ENCODE measurements at regions not wholly inside any gene's neighbourhood (a gene's known extent, or its start where the extent isn't known, plus 50 kb on each side); places are given as distances from the start of the nearest gene placed in this dataset.

DNA sequence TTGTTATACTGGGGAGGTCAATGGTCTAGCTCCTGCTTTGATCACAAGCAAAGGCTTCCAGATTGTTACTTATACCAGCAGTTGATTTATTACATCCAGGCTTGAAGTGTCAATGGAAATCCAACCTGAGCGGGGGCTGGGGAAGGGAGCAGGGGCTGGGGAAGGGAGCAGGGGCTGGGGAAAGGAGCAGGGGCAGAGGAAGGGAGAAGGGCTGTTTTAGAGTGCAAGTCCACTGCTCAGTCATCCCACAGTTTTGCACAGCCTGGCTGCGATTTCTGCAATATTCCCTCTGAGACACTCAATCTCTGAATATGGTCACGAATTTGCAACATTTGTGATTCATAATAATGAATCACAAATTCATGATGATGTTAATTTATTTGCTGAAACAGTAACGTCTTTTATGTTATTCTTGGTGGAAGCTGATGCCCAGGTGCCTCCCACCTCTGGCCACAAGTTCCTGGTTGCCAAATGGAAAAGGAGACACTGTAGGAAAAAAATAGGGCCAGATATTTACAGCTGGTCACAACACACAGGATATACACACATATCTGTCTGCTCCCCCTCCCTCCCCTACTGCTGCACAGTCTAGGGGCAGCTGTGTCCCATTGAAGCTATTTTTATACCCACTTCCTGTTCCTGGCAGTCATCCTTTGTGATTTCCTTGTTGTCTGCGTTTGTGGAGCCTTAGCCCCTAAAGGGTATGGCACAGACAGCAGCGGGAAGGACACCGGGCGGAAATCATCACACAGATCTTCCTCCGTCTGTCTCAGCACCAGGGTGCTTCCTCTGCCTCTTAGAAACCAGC, 325.1 kb downstream of the GADD45G start:
- H3K36me3 ChIP-seq (ENCODE audit: control insufficient read depth in 3 of 3, insufficient read depth in 3 of 3, low read length in 3 of 3): no peaks in the 10 kb centered on the region
- H3K4me1 ChIP-seq (ENCODE audit: control insufficient read depth in 3 of 3, insufficient read depth in 3 of 3, low read length in 3 of 3): peaks cover 22 to 31% (median 27%) of the 10 kb centered on the region in 3 donors
- H3K27ac ChIP-seq (ENCODE audit: low read depth, low read length): no peak overlapping the region
- H3K27me3 ChIP-seq (ENCODE audit: control insufficient read depth in 3 of 3, insufficient read depth in 3 of 3, low read length in 3 of 3): no peaks in the 10 kb centered on the region
- H3K9ac ChIP-seq (ENCODE audit: low read depth in 1 of 3, low read length in 3 of 3): peak overlapping the region; percentile 8 to 57 (median 25)
- no peaks in the 10 kb centered on the region for H3K9me3 ChIP-seq (ENCODE audit: control insufficient read depth in 3 of 3, low read length in 3 of 3)
- H3K4me3 ChIP-seq (ENCODE audit: low read length in 3 of 3): peak overlapping the region in 1 of 3 donors; percentile 13

DNA sequence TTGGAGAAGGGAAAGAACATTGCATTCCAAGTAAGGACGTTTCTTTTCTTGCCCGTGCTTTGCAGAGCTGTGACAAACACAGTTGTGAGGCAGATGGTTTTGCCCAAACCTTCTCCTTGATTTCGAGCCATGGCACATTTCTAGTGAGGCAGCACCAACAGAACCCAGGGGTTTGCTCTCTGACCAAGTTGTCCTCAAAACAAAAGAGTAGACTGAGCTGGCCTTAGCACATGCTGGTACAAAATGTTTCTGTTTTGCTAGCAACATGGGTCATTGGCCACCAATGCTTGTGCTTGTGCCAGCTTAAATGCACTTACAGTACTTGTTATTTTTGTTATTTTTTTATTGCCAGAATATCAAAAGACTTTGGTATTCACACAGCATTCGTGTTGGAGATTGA, 328.8 kb downstream of the GADD45G start:
- Histone ChIP-seq H3K27me3 (ENCODE audit: control insufficient read depth in 3 of 3, insufficient read depth in 3 of 3, low read length in 3 of 3) (no peaks in the 10 kb centered on the region), H3K27ac (ENCODE audit: low read depth, low read length) (no peak overlapping the region), H3K4me3 (ENCODE audit: low read length in 3 of 3) (no peak overlapping the region), H3K36me3 (ENCODE audit: control insufficient read depth in 3 of 3, insufficient read depth in 3 of 3, low read length in 3 of 3) (no peaks in the 10 kb centered on the region), H3K9ac (ENCODE audit: low read depth in 1 of 3, low read length in 3 of 3) (no peak overlapping the region), H3K4me1 (ENCODE audit: control insufficient read depth in 3 of 3, insufficient read depth in 3 of 3, low read length in 3 of 3) (peaks cover 18 to 30% (median 20%) of the 10 kb centered on the region in 3 donors), H3K9me3 (ENCODE audit: control insufficient read depth in 3 of 3, low read length in 3 of 3) (no peaks in the 10 kb centered on the region)

GRCh38 chr9:89935115-89935514, 330.3 kb downstream of the GADD45G start:
- Histone ChIP-seq H3K9ac (ENCODE audit: low read depth in 1 of 3, low read length in 3 of 3) (no peak overlapping the region), H3K27ac (ENCODE audit: low read depth, low read length) (no peak overlapping the region), H3K9me3 (ENCODE audit: control insufficient read depth in 3 of 3, low read length in 3 of 3) (no peaks in the 10 kb centered on the region), H3K4me1 (ENCODE audit: control insufficient read depth in 3 of 3, insufficient read depth in 3 of 3, low read length in 3 of 3) (peaks cover 4 to 22% (median 5%) of the 10 kb centered on the region in 3 donors), H3K27me3 (ENCODE audit: control insufficient read depth in 3 of 3, insufficient read depth in 3 of 3, low read length in 3 of 3) (no peaks in the 10 kb centered on the region), H3K4me3 (ENCODE audit: low read length in 3 of 3) (no peak overlapping the region), H3K36me3 (ENCODE audit: control insufficient read depth in 3 of 3, insufficient read depth in 3 of 3, low read length in 3 of 3) (no peaks in the 10 kb centered on the region)

DNA sequence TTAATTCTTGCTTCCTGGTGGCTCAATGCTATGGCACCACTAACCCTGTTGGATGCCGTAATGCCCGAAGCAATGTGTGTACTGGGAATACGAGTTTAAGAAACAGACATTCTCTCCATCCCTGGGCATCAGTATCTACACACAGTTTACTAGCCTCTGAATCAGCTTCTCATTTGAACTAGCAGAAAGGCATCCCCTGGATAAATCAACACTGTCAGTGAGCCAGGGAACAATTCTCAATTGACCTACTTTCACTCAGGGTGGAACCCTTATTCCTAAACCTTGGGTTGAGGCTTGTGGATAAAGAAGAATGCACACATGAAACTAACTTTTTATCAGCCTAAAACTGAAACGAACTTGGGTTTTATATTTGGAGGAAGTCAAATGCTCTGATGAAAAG, 331.0 kb downstream of the GADD45G start:
- Histone ChIP-seq H3K27ac (ENCODE audit: low read depth, low read length) (no peak overlapping the region), H3K27me3 (ENCODE audit: control insufficient read depth in 3 of 3, insufficient read depth in 3 of 3, low read length in 3 of 3) (no peaks in the 10 kb centered on the region)

DNA sequence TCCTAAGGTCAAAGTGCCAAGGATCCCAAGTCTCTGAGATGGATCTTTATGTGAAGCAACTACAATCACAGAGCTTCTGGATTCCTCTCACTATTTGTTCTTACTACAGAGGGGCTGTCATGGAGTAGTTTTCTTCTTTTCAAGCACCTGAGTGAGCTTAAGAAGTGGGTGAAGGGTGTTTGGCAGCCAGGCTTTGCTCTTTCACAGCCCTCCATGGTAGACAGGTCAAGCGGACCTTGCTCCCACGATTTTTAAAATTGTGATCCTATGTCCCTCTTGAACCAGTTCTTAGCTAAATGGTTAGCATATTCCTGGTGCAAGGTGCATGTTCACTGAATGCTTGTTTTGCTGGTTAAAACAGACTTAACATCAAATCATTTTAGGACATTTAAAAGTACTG, 332.2 kb downstream of the GADD45G start:
- Histone ChIP-seq H3K9me3 (ENCODE audit: control insufficient read depth in 3 of 3, low read length in 3 of 3) (no peaks in the 10 kb centered on the region), H3K4me1 (ENCODE audit: control insufficient read depth in 3 of 3, insufficient read depth in 3 of 3, low read length in 3 of 3) (peaks cover 8 to 34% (median 10%) of the 10 kb centered on the region in 3 donors), H3K36me3 (ENCODE audit: control insufficient read depth in 3 of 3, insufficient read depth in 3 of 3, low read length in 3 of 3) (no peaks in the 10 kb centered on the region), H3K27me3 (ENCODE audit: control insufficient read depth in 3 of 3, insufficient read depth in 3 of 3, low read length in 3 of 3) (no peaks in the 10 kb centered on the region), H3K4me3 (ENCODE audit: low read length in 3 of 3) (no peak overlapping the region), H3K9ac (ENCODE audit: low read depth in 1 of 3, low read length in 3 of 3) (no peak overlapping the region), H3K27ac (ENCODE audit: low read depth, low read length) (no peak overlapping the region)

More for the DNA sequence above, 331.0 kb downstream of the GADD45G start:
- H3K9me3 ChIP-seq (ENCODE audit: control insufficient read depth in 3 of 3, low read length in 3 of 3): no peaks in the 10 kb centered on the region
- no peak overlapping the region for H3K9ac ChIP-seq (ENCODE audit: low read depth in 1 of 3, low read length in 3 of 3)
- no peak overlapping the region for H3K4me3 ChIP-seq (ENCODE audit: low read length in 3 of 3)
- H3K36me3 ChIP-seq (ENCODE audit: control insufficient read depth in 3 of 3, insufficient read depth in 3 of 3, low read length in 3 of 3): no peaks in the 10 kb centered on the region
- peaks cover 0 to 23% (median 3%) of the 10 kb centered on the region in 3 donors for H3K4me1 ChIP-seq (ENCODE audit: control insufficient read depth in 3 of 3, insufficient read depth in 3 of 3, low read length in 3 of 3)

DNA sequence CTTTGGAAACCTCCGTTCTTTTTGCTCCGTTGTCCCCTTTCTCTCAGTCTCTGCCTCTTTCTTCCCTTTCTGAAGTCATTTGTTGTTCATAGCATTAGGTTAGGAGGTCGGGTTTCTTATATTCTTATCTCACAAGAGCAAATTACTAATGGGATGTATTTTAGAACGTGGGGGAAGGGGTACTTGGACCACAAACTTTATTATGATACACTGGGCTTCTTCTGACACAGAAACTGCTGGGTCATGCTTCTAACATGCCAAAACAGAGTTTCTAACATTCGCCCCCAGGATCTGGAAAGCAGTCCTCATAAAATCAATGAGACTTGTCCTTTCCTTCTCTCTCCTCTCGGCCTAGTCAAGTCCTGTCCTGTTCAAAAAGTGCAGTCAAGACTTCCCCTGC, 334.4 kb downstream of the GADD45G start:
- Histone ChIP-seq H3K4me3 (ENCODE audit: low read length in 3 of 3) (no peak overlapping the region), H3K4me1 (ENCODE audit: control insufficient read depth in 3 of 3, insufficient read depth in 3 of 3, low read length in 3 of 3) (peaks cover 20 to 52% (median 27%) of the 10 kb centered on the region in 3 donors), H3K27ac (ENCODE audit: low read depth, low read length) (no peak overlapping the region), H3K9ac (ENCODE audit: low read depth in 1 of 3, low read length in 3 of 3) (no peak overlapping the region), H3K27me3 (ENCODE audit: control insufficient read depth in 3 of 3, insufficient read depth in 3 of 3, low read length in 3 of 3) (no peaks in the 10 kb centered on the region), H3K9me3 (ENCODE audit: control insufficient read depth in 3 of 3, low read length in 3 of 3) (no peaks in the 10 kb centered on the region), H3K36me3 (ENCODE audit: control insufficient read depth in 3 of 3, insufficient read depth in 3 of 3, low read length in 3 of 3) (no peaks in the 10 kb centered on the region)

DNA sequence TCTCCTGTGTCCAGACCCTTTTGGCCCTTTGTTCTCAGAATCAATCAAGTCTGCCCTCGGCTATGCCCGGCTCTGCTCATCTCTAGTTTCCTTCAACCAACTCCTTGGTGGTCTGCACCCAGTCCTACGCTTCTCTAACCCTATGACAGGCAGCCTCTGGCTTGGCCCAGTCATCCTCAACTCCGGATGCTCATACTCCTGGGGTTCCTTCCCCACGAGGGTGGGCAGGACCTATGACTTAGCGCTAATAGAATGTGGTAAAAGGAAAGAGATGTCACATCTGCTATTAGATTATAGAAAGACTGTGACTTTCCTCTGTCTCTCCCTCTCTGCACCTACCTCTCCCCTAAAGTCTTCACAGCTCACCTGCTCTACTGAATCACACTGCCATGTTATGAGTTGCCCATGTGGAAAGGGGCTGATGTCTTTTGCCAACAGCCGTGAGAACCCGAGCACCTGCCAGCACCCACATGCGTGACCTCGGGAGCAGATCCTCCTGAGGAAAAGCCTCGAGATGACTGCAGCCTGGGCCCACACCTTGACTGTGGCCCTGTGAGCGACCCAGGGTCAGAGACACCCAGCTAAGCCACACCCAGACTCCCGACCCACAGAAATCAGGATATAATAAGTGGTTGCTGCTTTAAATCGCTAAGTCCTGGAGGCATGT, 334.9 kb downstream of the GADD45G start:
- H3K4me1 ChIP-seq (ENCODE audit: control insufficient read depth in 3 of 3, insufficient read depth in 3 of 3, low read length in 3 of 3): peaks cover 20 to 56% (median 27%) of the 10 kb centered on the region in 3 donors
- H3K27ac ChIP-seq (ENCODE audit: low read depth, low read length): no peak overlapping the region
- H3K9ac ChIP-seq (ENCODE audit: low read depth in 1 of 3, low read length in 3 of 3): no peak overlapping the region
- H3K4me3 ChIP-seq (ENCODE audit: low read length in 3 of 3): no peak overlapping the region
- H3K27me3 ChIP-seq (ENCODE audit: control insufficient read depth in 3 of 3, insufficient read depth in 3 of 3, low read length in 3 of 3): no peaks in the 10 kb centered on the region
- no peaks in the 10 kb centered on the region for H3K9me3 ChIP-seq (ENCODE audit: control insufficient read depth in 3 of 3, low read length in 3 of 3)
- no peaks in the 10 kb centered on the region for H3K36me3 ChIP-seq (ENCODE audit: control insufficient read depth in 3 of 3, insufficient read depth in 3 of 3, low read length in 3 of 3)

- no peak overlapping the region for H3K4me3 ChIP-seq (ENCODE audit: low read length in 3 of 3)
- no peaks in the 10 kb centered on the region for H3K36me3 ChIP-seq (ENCODE audit: control insufficient read depth in 3 of 3, insufficient read depth in 3 of 3, low read length in 3 of 3)
- no peak overlapping the region for H3K27ac ChIP-seq (ENCODE audit: low read depth, low read length)
Observed at GRCh38 chr9:89940625-89941024, 335.8 kb downstream of the GADD45G start.

DNA sequence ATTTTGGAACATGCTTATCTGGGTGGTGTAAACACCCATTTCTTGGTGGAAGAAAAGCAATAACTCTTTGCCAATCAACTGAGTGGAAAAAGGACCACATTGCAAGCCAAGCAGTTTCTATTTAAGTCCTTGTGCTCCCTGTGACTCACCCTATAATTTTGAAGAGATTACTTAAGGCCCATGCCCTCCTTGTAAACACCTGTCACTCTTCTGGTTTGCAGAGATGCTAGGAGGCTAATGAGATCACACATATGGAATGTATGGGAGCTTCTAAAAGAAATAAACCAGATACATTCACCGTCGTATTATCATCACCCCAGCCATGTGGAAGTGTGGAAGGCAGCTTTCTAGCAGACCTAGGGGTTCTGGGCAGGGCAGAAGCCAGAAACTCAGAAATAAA, 337.1 kb downstream of the GADD45G start:
- Histone ChIP-seq H3K27me3 (ENCODE audit: control insufficient read depth in 3 of 3, insufficient read depth in 3 of 3, low read length in 3 of 3) (no peaks in the 10 kb centered on the region), H3K9ac (ENCODE audit: low read depth in 1 of 3, low read length in 3 of 3) (peak overlapping the region; percentile 35 to 60 (median 57)), H3K9me3 (ENCODE audit: control insufficient read depth in 3 of 3, low read length in 3 of 3) (no peaks in the 10 kb centered on the region), H3K4me1 (ENCODE audit: control insufficient read depth in 3 of 3, insufficient read depth in 3 of 3, low read length in 3 of 3) (peaks cover 20 to 47% (median 27%) of the 10 kb centered on the region in 3 donors), H3K36me3 (ENCODE audit: control insufficient read depth in 3 of 3, insufficient read depth in 3 of 3, low read length in 3 of 3) (no peaks in the 10 kb centered on the region), H3K27ac (ENCODE audit: low read depth, low read length) (peak overlapping the region; percentile 89), H3K4me3 (ENCODE audit: low read length in 3 of 3) (peak overlapping the region in 1 of 3 donors; percentile 30)

More at GRCh38 chr9:89940625-89941024, 335.8 kb downstream of the GADD45G start:
- Histone ChIP-seq H3K9me3 (ENCODE audit: control insufficient read depth in 3 of 3, low read length in 3 of 3) (no peaks in the 10 kb centered on the region), H3K27me3 (ENCODE audit: control insufficient read depth in 3 of 3, insufficient read depth in 3 of 3, low read length in 3 of 3) (no peaks in the 10 kb centered on the region), H3K9ac (ENCODE audit: low read depth in 1 of 3, low read length in 3 of 3) (no peak overlapping the region), H3K4me1 (ENCODE audit: control insufficient read depth in 3 of 3, insufficient read depth in 3 of 3, low read length in 3 of 3) (peaks cover 20 to 50% (median 27%) of the 10 kb centered on the region in 3 donors)

DNA sequence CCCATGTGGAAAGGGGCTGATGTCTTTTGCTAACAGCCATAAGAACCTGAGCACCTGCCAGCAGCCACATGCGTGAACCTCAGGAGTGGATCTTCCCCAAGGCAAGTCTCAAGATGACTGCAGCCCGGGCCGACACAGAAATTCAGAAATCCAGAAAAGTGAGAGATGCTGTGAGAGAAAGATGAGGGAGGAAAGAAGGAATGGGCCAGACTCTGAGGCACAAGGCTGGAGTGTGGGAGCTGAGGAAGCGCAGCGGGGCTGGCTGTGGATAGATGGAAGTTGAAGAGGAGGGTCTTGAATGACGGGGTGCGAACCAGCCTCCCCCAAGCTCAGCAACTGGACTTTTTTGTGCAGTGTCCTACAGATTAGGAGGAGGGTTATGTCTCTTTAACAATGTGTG, 337.8 kb downstream of the GADD45G start:
- peak overlapping the region; percentile 89 for H3K27ac ChIP-seq (ENCODE audit: low read depth, low read length)
- H3K4me3 ChIP-seq (ENCODE audit: low read length in 3 of 3): peak overlapping the region in 1 of 3 donors; percentile 10
- H3K36me3 ChIP-seq (ENCODE audit: control insufficient read depth in 3 of 3, insufficient read depth in 3 of 3, low read length in 3 of 3): no peaks in the 10 kb centered on the region
- H3K9ac ChIP-seq (ENCODE audit: low read depth in 1 of 3, low read length in 3 of 3): peak overlapping the region in 2 of 3 donors; percentile 35 to 60
- H3K27me3 ChIP-seq (ENCODE audit: control insufficient read depth in 3 of 3, insufficient read depth in 3 of 3, low read length in 3 of 3): no peaks in the 10 kb centered on the region
- H3K4me1 ChIP-seq (ENCODE audit: control insufficient read depth in 3 of 3, insufficient read depth in 3 of 3, low read length in 3 of 3): peaks cover 20 to 47% (median 27%) of the 10 kb centered on the region in 3 donors
- H3K9me3 ChIP-seq (ENCODE audit: control insufficient read depth in 3 of 3, low read length in 3 of 3): no peaks in the 10 kb centered on the region

All from skeletal muscle tissue (tissue), 3 donors.